ENCODE measurements at regions not wholly inside any gene's neighbourhood (a gene's known extent, or its start where the extent isn't known, plus 50 kb on each side); places are given as distances from the start of the nearest gene placed in this dataset.

GRCh38 chrX:37943554-37944344 lies 62.6 kb upstream of the SYTL5 start:
- no peak for ATAC-seq
- WGBS (ENCODE audit: insufficient coverage, low coverage, low lambda C conversion rate, missing lambda C conversion rate), result 40% methylated on average over 6 of the region's 6 CpGs

GRCh38 chrX:37946197-37946596 lies 60.2 kb upstream of the SYTL5 start:
- no peak overlapping the region for H3K4me3 ChIP-seq
- no peaks in the 10 kb centered on the region for H3K4me1 ChIP-seq
- H3K27me3 ChIP-seq, result no peaks in the 10 kb centered on the region
- DNase-seq (no peak), ATAC-seq (no peak)
- H3K27ac ChIP-seq, result no peak overlapping the region
- intact Hi-C loops (cut with DNase I), result no loop called here
- H3K36me3 ChIP-seq, result no peaks in the 10 kb centered on the region
- 63% methylated on average over 1 of the region's 1 CpG for WGBS (ENCODE audit: insufficient coverage, low coverage, low lambda C conversion rate, missing lambda C conversion rate)
- H3K9me3 ChIP-seq, result no peaks in the 10 kb centered on the region
- TF ChIP-seq POLR2A (IDR thresholded peaks at IDR 0.05) (no peak), CTCF (IDR thresholded peaks at IDR 0.05) (no peak)

More at GRCh38 chrX:37943554-37944344, 62.6 kb upstream of the SYTL5 start:
- Histone ChIP-seq H3K9me3 (no peaks in the 10 kb centered on the region), H3K27ac (no peak overlapping the region), H3K36me3 (no peaks in the 10 kb centered on the region), H3K4me1 (no peaks in the 10 kb centered on the region), H3K4me3 (no peak overlapping the region), H3K27me3 (no peaks in the 10 kb centered on the region)
- no peak for TF ChIP-seq CTCF (IDR thresholded peaks at IDR 0.05)
- no peak for TF ChIP-seq POLR2A (IDR thresholded peaks at IDR 0.05)
- no peak for DNase-seq
- intact Hi-C loops (cut with DNase I), result no loop called here

- no peaks in the 10 kb centered on the region for H3K27me3 ChIP-seq
- H3K36me3 ChIP-seq, result no peaks in the 10 kb centered on the region
- no peak overlapping the region for H3K27ac ChIP-seq
- TF ChIP-seq CTCF (IDR thresholded peaks at IDR 0.05) (no peak), POLR2A (IDR thresholded peaks at IDR 0.05) (no peak)
- no peak overlapping the region for H3K4me3 ChIP-seq
- intact Hi-C loops (cut with DNase I), result no loop called here
- peak in 1 of 4 donors; percentile 17 for ATAC-seq
- DNase-seq, result no peak
- H3K4me1 ChIP-seq, result peaks cover 0 to 15% (median 0%) of the 10 kb centered on the region in 4 donors
- no peaks in the 10 kb centered on the region for H3K9me3 ChIP-seq
- WGBS (ENCODE audit: insufficient coverage, low coverage, low lambda C conversion rate, missing lambda C conversion rate), result 47% methylated on average over 3 of the region's 3 CpGs
Measured at GRCh38 chrX:37955273-37955672, 51.1 kb upstream of the SYTL5 start.

- no peak overlapping the region for H3K27ac ChIP-seq
- TF ChIP-seq POLR2A (IDR thresholded peaks at IDR 0.05) (no peak), CTCF (IDR thresholded peaks at IDR 0.05) (no peak)
- H3K4me3 ChIP-seq, result no peak overlapping the region
- intact Hi-C loops (cut with DNase I), result no loop called here
- ATAC-seq (peak in 2 of 4 donors; percentile 38 to 43), DNase-seq (no peak)
- no peaks in the 10 kb centered on the region for H3K36me3 ChIP-seq
- WGBS (ENCODE audit: insufficient coverage, low coverage, low lambda C conversion rate, missing lambda C conversion rate), result 28% methylated on average over 3 of the region's 3 CpGs
- H3K4me1 ChIP-seq, result peaks cover 0 to 16% (median 0%) of the 10 kb centered on the region in 4 donors
- H3K27me3 ChIP-seq, result no peaks in the 10 kb centered on the region
- no peaks in the 10 kb centered on the region for H3K9me3 ChIP-seq
Measured at GRCh38 chrX:37956223-37956622, 50.1 kb upstream of the SYTL5 start.
